ENCODE measurements at regions not wholly inside any gene's neighbourhood (a gene's known extent, or its start where the extent isn't known, plus 50 kb on each side); places are given as distances from the start of the nearest gene placed in this dataset.

GRCh38 chr4:180542445-180543100, 1700.6 kb upstream of the TENM3 start:
- Histone ChIP-seq H3K4me1 (ENCODE audit: insufficient read depth, low read length) (peaks cover 3% of the 10 kb centered on the region), H3K9ac (ENCODE audit: low read length) (no peak overlapping the region)

GRCh38 chr4:180550106-180550505, 1693.1 kb upstream of the TENM3 start:
- H3K9ac ChIP-seq (ENCODE audit: low read length): no peak overlapping the region
- H3K4me3 ChIP-seq (ENCODE audit: insufficient read depth, low read depth, low read length): no peak overlapping the region
- Mint-ChIP-seq H3K27me3 (ENCODE audit: low read depth, unreplicated experiment) (no peaks in the 10 kb centered on the region), H3K27ac (ENCODE audit: unreplicated experiment) (no peak overlapping the region), H3K4me1 (ENCODE audit: low read depth, unreplicated experiment) (no peaks in the 10 kb centered on the region), H3K4me3 (ENCODE audit: unreplicated experiment) (no peak overlapping the region), H3K9me3 (ENCODE audit: unreplicated experiment) (peaks cover 6% of the 10 kb centered on the region), H3K36me3 (ENCODE audit: low read depth, unreplicated experiment) (peaks cover 1% of the 10 kb centered on the region)
- no peak overlapping the region for H2AFZ ChIP-seq (ENCODE audit: low read depth, low read length)
- H4K20me1 ChIP-seq (ENCODE audit: insufficient read depth, low read length): no peaks in the 10 kb centered on the region
- no peaks in the 10 kb centered on the region for H3K27me3 ChIP-seq (ENCODE audit: insufficient read depth, low read length)
- TF ChIP-seq EZH2 (IDR thresholded peaks at IDR 0.05; ENCODE audit: insufficient read depth, low read length): no peak
- TF ChIP-seq CTCF (IDR thresholded peaks at IDR 0.05; ENCODE audit: insufficient read depth, low read depth, low read length): no peak
- DNase-seq (ENCODE audit: low read depth) (no peak), FAIRE-seq (no peak)
- H3K9me3 ChIP-seq (ENCODE audit: insufficient read depth, low read depth, low read length): no peaks in the 10 kb centered on the region
- no peaks in the 10 kb centered on the region for H3K36me3 ChIP-seq (ENCODE audit: insufficient read depth, low read length)
- H3K4me2 ChIP-seq (ENCODE audit: low read length): no peak overlapping the region
- H3K79me2 ChIP-seq (ENCODE audit: insufficient read depth, low read length): no peaks in the 10 kb centered on the region
- H3K4me1 ChIP-seq (ENCODE audit: insufficient read depth, low read length): no peaks in the 10 kb centered on the region
- no peak overlapping the region for H3K27ac ChIP-seq (ENCODE audit: low read depth, low read length)

More at GRCh38 chr4:180542445-180543100, 1700.6 kb upstream of the TENM3 start:
- FAIRE-seq (no peak), DNase-seq (ENCODE audit: low read depth) (peak; percentile 98)
- H3K9me3 ChIP-seq (ENCODE audit: insufficient read depth, low read depth, low read length): no peaks in the 10 kb centered on the region
- no peaks in the 10 kb centered on the region for H3K36me3 ChIP-seq (ENCODE audit: insufficient read depth, low read length)
- Mint-ChIP-seq H3K27ac (ENCODE audit: unreplicated experiment) (no peak overlapping the region), H3K36me3 (ENCODE audit: low read depth, unreplicated experiment) (no peaks in the 10 kb centered on the region), H3K4me3 (ENCODE audit: unreplicated experiment) (no peak overlapping the region), H3K4me1 (ENCODE audit: low read depth, unreplicated experiment) (peaks cover 8% of the 10 kb centered on the region), H3K27me3 (ENCODE audit: low read depth, unreplicated experiment) (peaks cover 6% of the 10 kb centered on the region), H3K9me3 (ENCODE audit: unreplicated experiment) (peaks cover 2% of the 10 kb centered on the region)
- no peaks in the 10 kb centered on the region for H4K20me1 ChIP-seq (ENCODE audit: insufficient read depth, low read length)
- no peak overlapping the region for H2AFZ ChIP-seq (ENCODE audit: low read depth, low read length)
- peak overlapping the region; percentile 55 for H3K4me2 ChIP-seq (ENCODE audit: low read length)
- H3K79me2 ChIP-seq (ENCODE audit: insufficient read depth, low read length): no peaks in the 10 kb centered on the region
- H3K27ac ChIP-seq (ENCODE audit: low read depth, low read length): peak overlapping the region; percentile 18
- H3K4me3 ChIP-seq (ENCODE audit: insufficient read depth, low read depth, low read length): no peak overlapping the region
- TF ChIP-seq CTCF (IDR thresholded peaks at IDR 0.05; ENCODE audit: insufficient read depth, low read depth, low read length) (no peak), EZH2 (IDR thresholded peaks at IDR 0.05; ENCODE audit: insufficient read depth, low read length) (no peak)
- no peaks in the 10 kb centered on the region for H3K27me3 ChIP-seq (ENCODE audit: insufficient read depth, low read length)

- no peak overlapping the region for H3K9ac ChIP-seq (ENCODE audit: low read length)
- Mint-ChIP-seq H3K36me3 (ENCODE audit: low read depth, unreplicated experiment) (no peaks in the 10 kb centered on the region), H3K4me1 (ENCODE audit: low read depth, unreplicated experiment) (peaks cover 5% of the 10 kb centered on the region), H3K9me3 (ENCODE audit: unreplicated experiment) (no peaks in the 10 kb centered on the region), H3K4me3 (ENCODE audit: unreplicated experiment) (no peak overlapping the region), H3K27me3 (ENCODE audit: low read depth, unreplicated experiment) (no peaks in the 10 kb centered on the region), H3K27ac (ENCODE audit: unreplicated experiment) (no peak overlapping the region)
- no peak overlapping the region for H3K4me2 ChIP-seq (ENCODE audit: low read length)
- TF ChIP-seq EZH2 (IDR thresholded peaks at IDR 0.05; ENCODE audit: insufficient read depth, low read length) (no peak), CTCF (IDR thresholded peaks at IDR 0.05; ENCODE audit: insufficient read depth, low read depth, low read length) (peak; percentile 14)
- no peak overlapping the region for H3K4me3 ChIP-seq (ENCODE audit: insufficient read depth, low read depth, low read length)
- no peaks in the 10 kb centered on the region for H3K27me3 ChIP-seq (ENCODE audit: insufficient read depth, low read length)
- FAIRE-seq (no peak), DNase-seq (ENCODE audit: low read depth) (no peak)
- H3K36me3 ChIP-seq (ENCODE audit: insufficient read depth, low read length): no peaks in the 10 kb centered on the region
- no peaks in the 10 kb centered on the region for H4K20me1 ChIP-seq (ENCODE audit: insufficient read depth, low read length)
- H3K79me2 ChIP-seq (ENCODE audit: insufficient read depth, low read length): no peaks in the 10 kb centered on the region
- H2AFZ ChIP-seq (ENCODE audit: low read depth, low read length): no peak overlapping the region
- H3K4me1 ChIP-seq (ENCODE audit: insufficient read depth, low read length): no peaks in the 10 kb centered on the region
- no peaks in the 10 kb centered on the region for H3K9me3 ChIP-seq (ENCODE audit: insufficient read depth, low read depth, low read length)
- no peak overlapping the region for H3K27ac ChIP-seq (ENCODE audit: low read depth, low read length)
Measured at GRCh38 chr4:180557348-180557747, 1685.9 kb upstream of the TENM3 start.
